Lower leg skin (tissue), 3 donors: ENCODE measurements at regions not wholly inside any gene's neighbourhood (a gene's known extent, or its start where the extent isn't known, plus 50 kb on each side); places are given as distances from the start of the nearest gene placed in this dataset.

ENCODE experiments used
- POLR2A ChIP-seq, 2 donors: fragments of 450-650 bp; IDR thresholded peaks; one replicate each; pipeline ENCODE4 v1.6.1; 2016 to 2017; ENCODE audit warnings: antibody characterized with exemption in 2 of 2, mild to moderate bottlenecking in 1 of 2, moderate library complexity in 1 of 2
- TF ChIP-seq, protein P1 (sequence below), 3 donors: fragments of 450-650 bp; IDR thresholded peaks; one replicate each; pipeline ENCODE4 v1.5.1; 2016; ENCODE audit warnings: antibody characterized with exemption in 3 of 3, mild to moderate bottlenecking in 3 of 3, moderate library complexity in 2 of 3

DNA sequence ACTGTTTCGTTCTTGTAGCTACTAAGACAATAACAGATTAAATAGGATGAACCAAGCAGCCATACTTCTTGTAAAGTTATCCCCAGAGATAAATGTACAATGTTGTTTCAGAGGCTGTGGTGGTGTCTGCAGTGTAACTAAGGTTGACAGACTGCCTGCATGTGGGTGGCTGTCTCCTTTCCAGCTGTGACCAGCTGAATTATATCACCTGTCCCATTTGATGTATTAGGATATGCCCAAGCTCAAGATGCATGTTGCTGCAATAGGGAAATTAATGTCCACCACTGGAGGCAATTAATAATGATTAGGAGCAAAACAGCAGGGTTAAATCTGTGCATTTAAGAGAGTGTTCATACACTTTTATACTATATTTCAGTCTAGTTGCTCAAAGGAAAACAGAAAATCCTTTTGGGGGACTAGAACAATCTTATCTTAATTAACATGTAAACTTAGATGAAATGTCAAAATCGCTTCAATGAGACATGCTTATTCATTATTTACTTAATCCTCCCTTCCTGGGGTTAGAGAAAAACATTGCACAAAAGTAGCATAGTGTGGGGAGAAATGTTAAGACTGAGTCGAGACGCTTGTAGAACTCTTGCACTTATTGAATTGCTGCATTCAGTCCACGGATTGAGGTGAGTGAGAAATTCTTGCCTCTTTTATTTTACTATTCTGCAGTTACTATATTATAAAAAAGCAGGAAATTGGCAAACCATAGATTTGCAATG, 269.0 kb downstream of the SNX10 start:
- TF ChIP-seq, protein P1, sequence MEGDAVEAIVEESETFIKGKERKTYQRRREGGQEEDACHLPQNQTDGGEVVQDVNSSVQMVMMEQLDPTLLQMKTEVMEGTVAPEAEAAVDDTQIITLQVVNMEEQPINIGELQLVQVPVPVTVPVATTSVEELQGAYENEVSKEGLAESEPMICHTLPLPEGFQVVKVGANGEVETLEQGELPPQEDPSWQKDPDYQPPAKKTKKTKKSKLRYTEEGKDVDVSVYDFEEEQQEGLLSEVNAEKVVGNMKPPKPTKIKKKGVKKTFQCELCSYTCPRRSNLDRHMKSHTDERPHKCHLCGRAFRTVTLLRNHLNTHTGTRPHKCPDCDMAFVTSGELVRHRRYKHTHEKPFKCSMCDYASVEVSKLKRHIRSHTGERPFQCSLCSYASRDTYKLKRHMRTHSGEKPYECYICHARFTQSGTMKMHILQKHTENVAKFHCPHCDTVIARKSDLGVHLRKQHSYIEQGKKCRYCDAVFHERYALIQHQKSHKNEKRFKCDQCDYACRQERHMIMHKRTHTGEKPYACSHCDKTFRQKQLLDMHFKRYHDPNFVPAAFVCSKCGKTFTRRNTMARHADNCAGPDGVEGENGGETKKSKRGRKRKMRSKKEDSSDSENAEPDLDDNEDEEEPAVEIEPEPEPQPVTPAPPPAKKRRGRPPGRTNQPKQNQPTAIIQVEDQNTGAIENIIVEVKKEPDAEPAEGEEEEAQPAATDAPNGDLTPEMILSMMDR (IDR thresholded peaks at IDR 0.05) = no peak
- TF ChIP-seq POLR2A (IDR thresholded peaks at IDR 0.05) = no peak
